ENCODE measurements at regions not wholly inside any gene's neighbourhood (a gene's known extent, or its start where the extent isn't known, plus 50 kb on each side); places are given as distances from the start of the nearest gene placed in this dataset.

DNA sequence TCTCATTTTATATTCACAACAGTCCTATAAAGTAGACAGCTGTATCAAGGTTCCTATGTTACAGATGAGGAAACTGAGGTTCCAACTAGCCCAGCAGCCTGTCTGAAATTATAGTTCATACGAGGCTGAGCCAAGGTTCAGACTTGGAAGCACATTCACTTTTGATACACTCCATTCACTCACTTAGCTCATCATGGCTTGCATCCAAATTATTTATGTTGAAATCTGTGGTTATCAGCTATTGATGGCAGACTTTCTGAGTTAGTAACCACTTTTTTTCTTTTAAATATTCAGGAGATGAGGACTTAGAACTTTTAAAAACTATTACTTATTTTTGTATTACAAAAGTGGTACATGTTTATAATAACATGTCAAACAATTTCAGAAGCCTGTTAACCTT lies 188.2 kb downstream of the MTX2 start:
- TF ChIP-seq CTBP1 (IDR thresholded peaks at IDR 0.05; ENCODE audit: borderline replicate concordance) = no peak
- no peak for TF ChIP-seq LEF1 (IDR thresholded peaks at IDR 0.05; ENCODE audit: borderline replicate concordance)
- no peak for TF ChIP-seq SUZ12 (IDR thresholded peaks at IDR 0.05)
- TF ChIP-seq BHLHE40 (IDR thresholded peaks at IDR 0.05; ENCODE audit: borderline replicate concordance) = no peak
- TF ChIP-seq NFRKB (IDR thresholded peaks at IDR 0.05) = no peak
- no peak for TF ChIP-seq FOXM1 (IDR thresholded peaks at IDR 0.05; ENCODE audit: borderline replicate concordance)
- no peak for TF ChIP-seq SP1 (IDR thresholded peaks at IDR 0.05)
- TF ChIP-seq TARDBP (IDR thresholded peaks at IDR 0.05) = no peak
- no peak for TF ChIP-seq FOXK2 (IDR thresholded peaks at IDR 0.05)
- no peak for TF ChIP-seq L3MBTL2 (conservative IDR thresholded peaks at IDR 0.05)

All from HEK293T (cell line).